PC-3 (cell line): ENCODE measurements at regions not wholly inside any gene's neighbourhood (a gene's known extent, or its start where the extent isn't known, plus 50 kb on each side); places are given as distances from the start of the nearest gene placed in this dataset.

Source experiments
- CTCF ChIP-seq: fragments of 300-600 bp; sonication (generic); conservative IDR thresholded peaks from 2 replicates; pipeline ENCODE4 v1.5.1; 2017; ENCODE audit warnings: antibody characterized with exemption, low read depth, mild to moderate bottlenecking, low read length
- EZH2 ChIP-seq: fragments of 300-600 bp; sonication (generic); IDR thresholded peaks from one replicate; pipeline ENCODE4 v1.6.1; 2017; ENCODE audit warnings: antibody characterized with exemption, mild to moderate bottlenecking, low read length; ENCODE audit not compliant: unreplicated experiment

GRCh38 chr14:27587103-27587502 is 989.3 kb upstream of the NOVA1 start:
- no peak for TF ChIP-seq EZH2
- TF ChIP-seq CTCF, result peak; percentile 48
